Lower leg skin (tissue), 3 donors: ENCODE measurements at regions not wholly inside any gene's neighbourhood (a gene's known extent, or its start where the extent isn't known, plus 50 kb on each side); places are given as distances from the start of the nearest gene placed in this dataset.

Experiments used
- CTCF ChIP-seq, 3 donors: fragments of 450-650 bp; IDR thresholded peaks; one replicate each; pipeline ENCODE4 v1.5.1; 2016; ENCODE audit warnings: antibody characterized with exemption in 3 of 3, mild to moderate bottlenecking in 3 of 3, moderate library complexity in 2 of 3
- POLR2A ChIP-seq, 2 donors: fragments of 450-650 bp; IDR thresholded peaks; one replicate each; pipeline ENCODE4 v1.6.1; 2016 to 2017; ENCODE audit warnings: antibody characterized with exemption in 2 of 2, mild to moderate bottlenecking in 1 of 2, moderate library complexity in 1 of 2

- TF ChIP-seq CTCF (IDR thresholded peaks at IDR 0.05) (no peak), POLR2A (IDR thresholded peaks at IDR 0.05) (no peak)
Observed at GRCh38 chr22:49323751-49324415, 503.8 kb downstream of the BRD1 start.
